Loucy (cell line): ENCODE measurements at regions not wholly inside any gene's neighbourhood (a gene's known extent, or its start where the extent isn't known, plus 50 kb on each side); places are given as distances from the start of the nearest gene placed in this dataset.

Experiments
- EZH2phosphoT487 ChIP-seq: fragments of 200-600 bp; IDR thresholded peaks from 2 replicates; pipeline ENCODE4 v1.6.1; 2018; ENCODE audit warnings: antibody characterized with exemption, mild to moderate bottlenecking, moderate library complexity, borderline replicate concordance
- TF ChIP-seq, protein P1 (sequence below): fragments of 200-600 bp; sonication (generic); conservative IDR thresholded peaks from 2 replicates; pipeline ENCODE4 v1.5.1; 2014; ENCODE audit warnings: mild to moderate bottlenecking, antibody characterized with exemption, low read length

DNA sequence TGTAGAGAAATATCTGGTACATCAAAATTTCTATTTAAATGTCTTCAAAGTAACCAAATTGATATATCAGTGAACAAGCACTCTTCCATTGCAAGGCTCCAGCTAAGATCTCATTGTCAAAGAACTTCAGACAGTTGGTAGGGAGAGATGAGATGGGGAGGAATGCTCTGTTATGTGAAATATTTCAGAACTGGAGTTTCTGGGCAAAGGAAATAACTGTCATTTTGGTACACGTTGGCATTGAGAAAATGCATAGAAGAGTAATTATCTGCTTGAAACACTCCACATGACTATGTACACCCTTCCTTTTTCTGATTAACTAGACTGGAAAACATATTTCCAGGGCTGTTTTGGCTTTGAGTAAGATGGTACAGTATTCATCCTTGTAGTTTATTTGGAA lies 297.5 kb upstream of the RASGRP1 start:
- TF ChIP-seq, protein P1, sequence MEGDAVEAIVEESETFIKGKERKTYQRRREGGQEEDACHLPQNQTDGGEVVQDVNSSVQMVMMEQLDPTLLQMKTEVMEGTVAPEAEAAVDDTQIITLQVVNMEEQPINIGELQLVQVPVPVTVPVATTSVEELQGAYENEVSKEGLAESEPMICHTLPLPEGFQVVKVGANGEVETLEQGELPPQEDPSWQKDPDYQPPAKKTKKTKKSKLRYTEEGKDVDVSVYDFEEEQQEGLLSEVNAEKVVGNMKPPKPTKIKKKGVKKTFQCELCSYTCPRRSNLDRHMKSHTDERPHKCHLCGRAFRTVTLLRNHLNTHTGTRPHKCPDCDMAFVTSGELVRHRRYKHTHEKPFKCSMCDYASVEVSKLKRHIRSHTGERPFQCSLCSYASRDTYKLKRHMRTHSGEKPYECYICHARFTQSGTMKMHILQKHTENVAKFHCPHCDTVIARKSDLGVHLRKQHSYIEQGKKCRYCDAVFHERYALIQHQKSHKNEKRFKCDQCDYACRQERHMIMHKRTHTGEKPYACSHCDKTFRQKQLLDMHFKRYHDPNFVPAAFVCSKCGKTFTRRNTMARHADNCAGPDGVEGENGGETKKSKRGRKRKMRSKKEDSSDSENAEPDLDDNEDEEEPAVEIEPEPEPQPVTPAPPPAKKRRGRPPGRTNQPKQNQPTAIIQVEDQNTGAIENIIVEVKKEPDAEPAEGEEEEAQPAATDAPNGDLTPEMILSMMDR = no peak
- TF ChIP-seq EZH2phosphoT487 = no peak
